Spleen (tissue), 11 donors: ENCODE measurements at regions not wholly inside any gene's neighbourhood (a gene's known extent, or its start where the extent isn't known, plus 50 kb on each side); places are given as distances from the start of the nearest gene placed in this dataset.

Experiments used
- DNase-seq: peaks from one replicate; pipeline ENCODE4 v3.0.0-alpha.2; 2020
- H3K27ac ChIP-seq, 8 donors: fragments of 200-600 bp; sonication (generic) in 7 of 8; 1 replicate in 4 of 8; 2 replicates in 4 of 8; pipeline versions ENCODE4 v1.5.0 to v1.8.0; 2016 to 2021; ENCODE audit warnings: inconsistent platforms in 4 of 8, mild to moderate bottlenecking in 4 of 8, moderate library complexity in 1 of 8
- H3K27me3 ChIP-seq, 7 donors: fragments of 200-600 bp; sonication (generic) in 6 of 7; replicated peaks in 1 of 7; 1 replicate in 4 of 7; 2 replicates in 3 of 7; pipeline versions ENCODE4 v1.5.0 to v1.8.0; 2016 to 2021; ENCODE audit warnings: inconsistent platforms in 3 of 7, mild to moderate bottlenecking in 1 of 7
- H3K36me3 ChIP-seq, 6 donors: fragments of 200-600 bp; sonication (generic) in 5 of 6; 1 replicate in 4 of 6; 2 replicates in 2 of 6; pipeline versions ENCODE4 v1.5.0 to v1.8.0; 2016 to 2021; ENCODE audit warnings: inconsistent platforms in 2 of 6
- H3K4me1 ChIP-seq, 6 donors: fragments of 200-600 bp; sonication (generic) in 5 of 6; 1 replicate in 3 of 6; 2 replicates in 3 of 6; pipeline versions ENCODE4 v1.5.0 to v1.8.0; 2016 to 2021; ENCODE audit warnings: inconsistent platforms in 3 of 6
- H3K4me3 ChIP-seq, 8 donors: fragments of 200-600 bp; sonication (generic) in 7 of 8; 1 replicate in 4 of 8; 2 replicates in 4 of 8; pipeline versions ENCODE4 v1.5.0 to v1.8.0; 2016 to 2021; ENCODE audit warnings: inconsistent platforms in 4 of 8, mild to moderate bottlenecking in 4 of 8, moderate library complexity in 2 of 8
- H3K9me3 ChIP-seq, 8 donors: fragments of 200-600 bp; sonication (generic) in 7 of 8; 1 replicate in 4 of 8; 2 replicates in 4 of 8; pipeline versions ENCODE4 v1.5.0 to v1.8.0; 2016 to 2021; ENCODE audit warnings: inconsistent platforms in 4 of 8
- POLR2A ChIP-seq, 3 donors: fragments of 450-650 bp; IDR thresholded peaks; one replicate each; pipeline ENCODE4 v1.5.1; 2017; ENCODE audit warnings: antibody characterized with exemption in 3 of 3, mild to moderate bottlenecking in 1 of 3
- POLR2AphosphoS5 ChIP-seq, 3 donors: sonication (generic); formaldehyde crosslinking; IDR thresholded peaks; one replicate each; pipeline ENCODE4 v1.5.1; 2017; ENCODE audit warnings: antibody characterized with exemption in 3 of 3
- WGBS, 5 donors: extraction: QIAGEN DNeasy Blood & Tissue Kit in 3 of 5; methylation state at CpG; one replicate each; pipeline versions ENCODE4 v1.1.5 to v1.1.7; 2013 to 2018; 5-methylcytosine and 5-hydroxymethylcytosine counted together
- intact Hi-C: fragments of 100-400 bp; cut with DNase I; formaldehyde crosslinking; loops from one replicate; pipeline ENCODE4 v1.15.0; 2023; ENCODE audit warnings: low total_unique reads
- TF ChIP-seq, protein P1 (sequence below), 11 experiments: fragments of 200-600 bp in 7 of 11; fragments of 450-650 bp in 4 of 11; sonication (generic) in 4 of 11; IDR thresholded peaks in 8 of 11; conservative IDR thresholded peaks in 3 of 11; 1 replicate in 7 of 11; 2 replicates in 4 of 11; pipeline versions ENCODE4 v1.4.0 to v1.8.0; 2016 to 2021; ENCODE audit warnings: antibody characterized with exemption in 11 of 11, inconsistent platforms in 4 of 11, mild to moderate bottlenecking in 1 of 11
- donor health status: healthy with polysubstance abuse.
- donor health status: DM: no; HTN: no; CAD: no; lungs with moderate emphysema.
- donor health status: DM: no; HTN: no; CAD: no.
- donor health status: Bipolar disorder and iron deficiency.
- donor health status: healthy.
- donor health status: DM: no; HTN: no; CAD: no.
- donor health status: DM: yes; HTN: yes; CAD: no.

DNA sequence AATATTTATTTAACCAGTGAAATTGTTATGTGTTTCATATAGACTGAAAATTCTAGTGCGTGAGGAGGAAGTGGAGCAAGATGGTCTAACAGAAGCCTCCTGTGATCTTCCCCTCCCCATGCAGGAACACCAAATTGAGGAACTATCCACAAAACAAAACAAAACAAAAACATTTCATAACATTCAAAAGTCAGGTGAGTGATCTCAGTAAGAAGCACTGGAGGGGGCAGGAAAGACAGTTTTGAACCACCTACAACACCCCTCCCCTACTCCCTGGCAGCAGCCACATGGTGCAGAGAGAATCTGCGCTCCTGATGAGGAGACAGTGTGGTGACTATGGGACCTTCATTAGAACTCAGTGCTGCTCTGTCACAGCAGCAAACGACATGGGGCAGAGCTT, 221.9 kb upstream of the SEMA3C start:
- 33 to 52% (median 44%) methylated on average over 3 of the region's 3 CpGs for WGBS, 5 donors
- no peak for DNase-seq
- Histone ChIP-seq H3K36me3 (no peaks in the 10 kb centered on the region), H3K4me1 (peaks cover 0 to 13% (median 0%) of the 10 kb centered on the region in 6 donors), H3K27me3 (no peaks in the 10 kb centered on the region), H3K27ac (peak overlapping the region in 6 of 8 donors; percentile 41 to 85 (median 68)), H3K9me3 (peaks cover 0 to 31% (median 2%) of the 10 kb centered on the region in 8 donors), H3K4me3 (peak overlapping the region in 1 of 8 donors; percentile 51)
- no peak for TF ChIP-seq POLR2AphosphoS5 (IDR thresholded peaks at IDR 0.05)
- intact Hi-C loops, result no loop called here

DNA sequence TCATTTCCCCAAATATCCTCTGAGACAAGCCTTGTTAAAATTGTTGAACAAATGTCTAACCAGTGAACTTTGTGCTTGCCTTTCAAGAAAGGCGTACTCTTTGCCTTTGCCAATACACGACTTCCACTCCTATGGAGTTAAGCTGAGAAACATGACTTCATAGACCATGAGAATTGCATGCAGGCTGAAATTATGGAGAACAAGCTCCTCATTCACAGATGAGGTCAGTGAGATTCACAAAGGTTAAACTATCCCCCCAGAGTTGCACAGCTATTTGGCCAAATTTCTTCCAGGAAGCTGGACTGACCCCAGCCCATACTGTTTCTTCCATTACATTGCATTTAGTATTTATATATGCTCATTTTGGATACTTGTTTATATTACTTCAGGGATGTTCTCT, 221.4 kb upstream of the SEMA3C start:
- no peak for DNase-seq
- no peak for TF ChIP-seq POLR2A (IDR thresholded peaks at IDR 0.05)
- TF ChIP-seq POLR2AphosphoS5 (IDR thresholded peaks at IDR 0.05), result no peak
- TF ChIP-seq, protein P1, sequence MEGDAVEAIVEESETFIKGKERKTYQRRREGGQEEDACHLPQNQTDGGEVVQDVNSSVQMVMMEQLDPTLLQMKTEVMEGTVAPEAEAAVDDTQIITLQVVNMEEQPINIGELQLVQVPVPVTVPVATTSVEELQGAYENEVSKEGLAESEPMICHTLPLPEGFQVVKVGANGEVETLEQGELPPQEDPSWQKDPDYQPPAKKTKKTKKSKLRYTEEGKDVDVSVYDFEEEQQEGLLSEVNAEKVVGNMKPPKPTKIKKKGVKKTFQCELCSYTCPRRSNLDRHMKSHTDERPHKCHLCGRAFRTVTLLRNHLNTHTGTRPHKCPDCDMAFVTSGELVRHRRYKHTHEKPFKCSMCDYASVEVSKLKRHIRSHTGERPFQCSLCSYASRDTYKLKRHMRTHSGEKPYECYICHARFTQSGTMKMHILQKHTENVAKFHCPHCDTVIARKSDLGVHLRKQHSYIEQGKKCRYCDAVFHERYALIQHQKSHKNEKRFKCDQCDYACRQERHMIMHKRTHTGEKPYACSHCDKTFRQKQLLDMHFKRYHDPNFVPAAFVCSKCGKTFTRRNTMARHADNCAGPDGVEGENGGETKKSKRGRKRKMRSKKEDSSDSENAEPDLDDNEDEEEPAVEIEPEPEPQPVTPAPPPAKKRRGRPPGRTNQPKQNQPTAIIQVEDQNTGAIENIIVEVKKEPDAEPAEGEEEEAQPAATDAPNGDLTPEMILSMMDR (IDR thresholded peaks at IDR 0.05 in 8 of 11, conservative IDR thresholded peaks at IDR 0.05 in 3 of 11), result no peak
- intact Hi-C loops, result no loop called here
- peaks cover 0 to 26% (median 2%) of the 10 kb centered on the region in 8 donors for H3K9me3 ChIP-seq
- 76 to 88% (median 82%) methylated on average over 2 of the region's 2 CpGs for WGBS, 5 donors
- H3K4me3 ChIP-seq, result peak overlapping the region in 1 of 8 donors; percentile 5
- peak overlapping the region in 2 of 8 donors; percentile 70 to 85 for H3K27ac ChIP-seq
- peaks cover 0 to 13% (median 0%) of the 10 kb centered on the region in 6 donors for H3K4me1 ChIP-seq
- H3K36me3 ChIP-seq, result no peaks in the 10 kb centered on the region
- no peaks in the 10 kb centered on the region for H3K27me3 ChIP-seq

DNA sequence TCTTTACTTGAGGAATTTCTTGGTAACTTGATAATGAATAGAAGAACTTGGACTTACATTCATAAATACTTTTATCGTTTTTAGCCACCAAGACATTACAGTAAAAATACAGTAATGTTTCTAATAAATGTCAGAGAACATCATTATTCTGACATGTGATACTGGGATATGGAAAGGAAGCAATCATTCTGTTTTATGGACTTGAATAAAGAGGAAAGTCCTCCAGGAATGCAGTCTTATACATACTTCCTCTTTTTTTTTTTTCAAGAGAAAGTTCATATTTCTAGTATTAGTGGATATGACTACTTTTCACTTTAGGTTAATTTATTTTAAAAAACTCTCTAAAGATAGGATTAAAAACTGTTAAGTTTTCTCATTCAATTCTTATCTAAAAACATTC, 220.0 kb upstream of the SEMA3C start:
- TF ChIP-seq, protein P1 (IDR thresholded peaks at IDR 0.05 in 8 of 11, conservative IDR thresholded peaks at IDR 0.05 in 3 of 11), result no peak
- TF ChIP-seq POLR2A (IDR thresholded peaks at IDR 0.05) (no peak), POLR2AphosphoS5 (IDR thresholded peaks at IDR 0.05) (no peak)
- DNase-seq, result no peak
- 6 to 21% (median 19%) methylated on average over 1 of the region's 1 CpG for WGBS, 5 donors
- Histone ChIP-seq H3K27me3 (no peaks in the 10 kb centered on the region), H3K4me3 (no peak overlapping the region), H3K9me3 (peaks cover 0 to 22% (median 2%) of the 10 kb centered on the region in 8 donors), H3K4me1 (peaks cover 0 to 13% (median 0%) of the 10 kb centered on the region in 6 donors), H3K27ac (no peak overlapping the region), H3K36me3 (no peaks in the 10 kb centered on the region)
- intact Hi-C loops, result no loop called here

DNA sequence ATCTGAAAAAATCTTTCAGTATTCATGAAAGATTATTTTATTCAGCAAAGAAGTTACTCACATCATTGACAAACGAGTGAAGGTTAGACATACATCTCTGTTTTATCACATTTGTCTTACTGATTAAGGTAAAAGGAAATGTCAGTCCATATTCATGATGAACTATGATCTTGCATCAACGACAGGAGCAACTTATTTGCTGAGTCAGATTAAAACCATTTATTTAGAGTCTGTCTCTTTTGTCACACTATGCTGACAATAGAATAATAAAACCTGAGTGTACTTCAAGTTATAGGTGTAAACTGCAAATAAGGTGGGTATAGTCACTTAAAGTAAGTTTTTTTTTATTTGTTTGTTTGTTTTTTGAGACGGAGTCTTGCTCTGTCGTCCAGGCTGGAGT, 216.5 kb upstream of the SEMA3C start:
- Histone ChIP-seq H3K4me1 (peaks cover 0 to 13% (median 0%) of the 10 kb centered on the region in 6 donors), H3K36me3 (no peaks in the 10 kb centered on the region), H3K9me3 (peaks cover 0 to 8% (median 0%) of the 10 kb centered on the region in 8 donors), H3K4me3 (no peak overlapping the region), H3K27me3 (no peaks in the 10 kb centered on the region), H3K27ac (no peak overlapping the region)
- 59 to 65% (median 61%) methylated on average over 4 of the region's 4 CpGs for WGBS, 5 donors
- intact Hi-C loops, result no loop called here
- TF ChIP-seq, protein P1 (IDR thresholded peaks at IDR 0.05 in 8 of 11, conservative IDR thresholded peaks at IDR 0.05 in 3 of 11), result no peak
- TF ChIP-seq POLR2AphosphoS5 (IDR thresholded peaks at IDR 0.05), result no peak
- TF ChIP-seq POLR2A (IDR thresholded peaks at IDR 0.05), result no peak
- DNase-seq, result no peak

DNA sequence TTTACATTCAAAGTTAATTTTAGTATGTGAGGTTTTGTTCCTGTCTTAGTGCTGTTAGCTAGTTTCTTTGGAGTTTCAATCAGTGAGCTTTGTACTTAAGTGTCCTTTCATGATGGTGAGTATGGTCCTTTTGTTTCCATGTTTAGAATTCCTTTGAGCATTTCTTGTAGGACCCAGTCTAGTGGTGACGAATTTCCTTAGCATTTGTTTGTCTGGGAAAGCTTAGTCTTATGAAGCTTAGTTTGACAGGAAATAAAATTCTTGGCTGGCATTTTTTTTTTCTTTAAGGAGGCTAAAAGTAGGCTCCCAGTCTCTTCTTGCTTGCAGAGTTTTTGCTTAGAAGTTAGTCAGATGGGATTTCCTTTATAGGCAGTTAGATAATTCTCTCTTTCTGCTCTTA, 209.2 kb upstream of the SEMA3C start:
- H3K36me3 ChIP-seq, result no peaks in the 10 kb centered on the region
- no peak for DNase-seq
- TF ChIP-seq POLR2AphosphoS5 (IDR thresholded peaks at IDR 0.05) (no peak), POLR2A (IDR thresholded peaks at IDR 0.05) (no peak)
- TF ChIP-seq, protein P1 (IDR thresholded peaks at IDR 0.05 in 8 of 11, conservative IDR thresholded peaks at IDR 0.05 in 3 of 11), result no peak
- peaks cover 0 to 36% (median 26%) of the 10 kb centered on the region in 8 donors for H3K9me3 ChIP-seq
- 60 to 89% (median 74%) methylated on average over 1 of the region's 1 CpG for WGBS, 5 donors
- no peaks in the 10 kb centered on the region for H3K27me3 ChIP-seq
- H3K27ac ChIP-seq, result no peak overlapping the region
- no peak overlapping the region for H3K4me3 ChIP-seq
- H3K4me1 ChIP-seq, result no peaks in the 10 kb centered on the region
- intact Hi-C loops, result no loop called here
